Prostate gland (tissue), 1 donor: ENCODE measurements at regions not wholly inside any gene's neighbourhood (a gene's known extent, or its start where the extent isn't known, plus 50 kb on each side); places are given as distances from the start of the nearest gene placed in this dataset.

Experiments
- POLR2A ChIP-seq: fragments of 450-650 bp; IDR thresholded peaks from one replicate; pipeline ENCODE4 v1.6.1; 2016; ENCODE audit warnings: antibody characterized with exemption, mild to moderate bottlenecking
- POLR2AphosphoS5 ChIP-seq: sonication (generic); formaldehyde crosslinking; IDR thresholded peaks from one replicate; pipeline ENCODE4 v1.6.1; 2017; ENCODE audit warnings: antibody characterized with exemption

- TF ChIP-seq POLR2A (no peak), POLR2AphosphoS5 (no peak)
Measured at GRCh38 chr4:45910511-45910910, 213.3 kb downstream of the GABRG1 start.
